ENCODE measurements at regions not wholly inside any gene's neighbourhood (a gene's known extent, or its start where the extent isn't known, plus 50 kb on each side); places are given as distances from the start of the nearest gene placed in this dataset.

DNA sequence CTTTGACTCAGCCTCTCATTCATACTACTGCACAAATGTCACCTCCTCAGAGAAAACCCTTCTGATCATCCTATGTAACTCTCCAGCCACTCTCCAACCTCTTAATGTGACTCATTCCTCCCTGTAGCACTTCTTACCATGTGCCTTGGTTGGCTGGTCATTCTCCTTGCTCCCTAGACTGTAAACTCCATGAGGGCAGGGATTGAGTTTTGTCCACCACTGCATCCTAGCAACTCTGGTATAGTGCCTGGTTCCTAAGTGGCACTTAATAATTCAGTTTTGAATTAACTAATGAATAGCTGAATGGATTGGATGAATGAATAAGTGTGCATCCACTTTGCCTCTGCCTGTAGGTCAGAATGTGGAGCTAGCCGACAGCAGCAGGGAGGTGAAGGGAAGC lies 202.5 kb upstream of the HES1 start:
- TF ChIP-seq, protein P1, sequence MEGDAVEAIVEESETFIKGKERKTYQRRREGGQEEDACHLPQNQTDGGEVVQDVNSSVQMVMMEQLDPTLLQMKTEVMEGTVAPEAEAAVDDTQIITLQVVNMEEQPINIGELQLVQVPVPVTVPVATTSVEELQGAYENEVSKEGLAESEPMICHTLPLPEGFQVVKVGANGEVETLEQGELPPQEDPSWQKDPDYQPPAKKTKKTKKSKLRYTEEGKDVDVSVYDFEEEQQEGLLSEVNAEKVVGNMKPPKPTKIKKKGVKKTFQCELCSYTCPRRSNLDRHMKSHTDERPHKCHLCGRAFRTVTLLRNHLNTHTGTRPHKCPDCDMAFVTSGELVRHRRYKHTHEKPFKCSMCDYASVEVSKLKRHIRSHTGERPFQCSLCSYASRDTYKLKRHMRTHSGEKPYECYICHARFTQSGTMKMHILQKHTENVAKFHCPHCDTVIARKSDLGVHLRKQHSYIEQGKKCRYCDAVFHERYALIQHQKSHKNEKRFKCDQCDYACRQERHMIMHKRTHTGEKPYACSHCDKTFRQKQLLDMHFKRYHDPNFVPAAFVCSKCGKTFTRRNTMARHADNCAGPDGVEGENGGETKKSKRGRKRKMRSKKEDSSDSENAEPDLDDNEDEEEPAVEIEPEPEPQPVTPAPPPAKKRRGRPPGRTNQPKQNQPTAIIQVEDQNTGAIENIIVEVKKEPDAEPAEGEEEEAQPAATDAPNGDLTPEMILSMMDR (conservative IDR thresholded peaks at IDR 0.05), result no peak
- H3K9me3 Mint-ChIP-seq, result no peaks in the 10 kb centered on the region
- DNase-seq (ENCODE audit: extremely low spot score, unreplicated experiment), result no peak
- no peaks in the 10 kb centered on the region for H3K36me3 Mint-ChIP-seq
- no peak overlapping the region for H3K4me3 Mint-ChIP-seq
- H3K4me1 Mint-ChIP-seq (ENCODE audit: unreplicated experiment), result peaks cover 6% of the 10 kb centered on the region
- no peak overlapping the region for H3K27ac Mint-ChIP-seq
- no peaks in the 10 kb centered on the region for H3K27me3 Mint-ChIP-seq

DNA sequence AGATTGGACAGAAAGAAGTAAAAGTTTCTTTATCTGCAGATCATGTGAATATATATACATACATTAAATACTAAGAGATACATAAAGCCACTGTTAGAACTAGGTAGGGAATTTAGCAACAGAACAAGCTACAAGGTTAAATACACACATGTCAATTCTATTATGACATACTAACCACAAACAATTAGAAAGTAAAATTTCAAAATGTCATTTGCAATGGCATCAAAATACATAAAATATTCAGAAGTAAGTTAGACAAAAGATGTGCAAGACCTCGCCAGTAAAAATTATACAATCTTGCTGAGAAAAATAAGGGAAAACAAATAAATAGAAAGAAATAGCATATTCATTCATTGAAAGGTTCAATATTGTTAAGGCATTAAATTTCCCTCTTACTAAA lies 200.0 kb upstream of the HES1 start:
- H3K9me3 Mint-ChIP-seq, result no peaks in the 10 kb centered on the region
- DNase-seq (ENCODE audit: extremely low spot score, unreplicated experiment), result no peak
- H3K27me3 Mint-ChIP-seq, result no peaks in the 10 kb centered on the region
- no peak overlapping the region for H3K4me3 Mint-ChIP-seq
- TF ChIP-seq, protein P1 (conservative IDR thresholded peaks at IDR 0.05), result no peak
- H3K27ac Mint-ChIP-seq, result no peak overlapping the region
- H3K36me3 Mint-ChIP-seq, result no peaks in the 10 kb centered on the region
- peaks cover 6% of the 10 kb centered on the region for H3K4me1 Mint-ChIP-seq (ENCODE audit: unreplicated experiment)

DNA sequence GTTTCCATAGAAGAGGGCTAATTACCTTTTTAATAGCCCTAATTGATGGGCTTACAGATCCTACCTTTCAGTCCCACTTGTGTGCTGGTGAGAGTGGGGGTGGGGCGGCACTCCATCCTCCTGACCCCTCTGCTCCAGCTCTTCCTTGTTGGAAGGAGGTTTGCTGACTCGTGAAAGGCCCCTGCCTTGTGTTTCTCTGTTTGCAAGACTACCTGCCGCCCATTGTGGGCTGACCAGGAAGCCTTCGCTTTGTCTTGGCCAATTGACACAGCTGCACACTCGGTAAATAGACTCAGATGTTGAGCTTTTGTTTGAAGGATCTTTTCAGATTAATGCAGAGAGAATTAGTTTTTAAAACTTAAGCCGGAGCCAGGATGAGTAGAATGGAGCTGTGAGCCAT lies 197.3 kb upstream of the HES1 start:
- no peak overlapping the region for H3K27ac Mint-ChIP-seq
- DNase-seq (ENCODE audit: extremely low spot score, unreplicated experiment), result no peak
- H3K4me1 Mint-ChIP-seq (ENCODE audit: unreplicated experiment), result peaks cover 6% of the 10 kb centered on the region

DNA sequence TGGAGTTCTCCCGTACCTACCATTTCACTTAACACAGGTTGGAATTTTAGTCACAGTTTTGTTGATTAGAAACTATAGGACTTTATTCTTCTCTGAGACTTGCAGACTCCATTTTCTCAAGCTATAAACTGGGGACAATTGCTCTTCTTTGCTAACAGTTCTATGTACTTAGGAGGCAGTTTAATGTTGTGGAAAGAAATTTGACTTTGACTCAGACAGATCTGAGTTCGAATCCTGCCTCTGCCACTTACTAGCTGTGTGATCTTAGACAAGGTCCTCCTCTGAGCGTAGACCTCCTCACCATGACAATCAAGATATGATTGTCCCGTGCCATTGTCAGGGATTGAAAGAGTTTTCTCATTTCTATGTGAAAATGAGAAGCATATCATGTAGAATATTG lies 196.4 kb upstream of the HES1 start:
- DNase-seq (ENCODE audit: extremely low spot score, unreplicated experiment), result no peak
- TF ChIP-seq, protein P1 (conservative IDR thresholded peaks at IDR 0.05), result no peak
- H3K27me3 Mint-ChIP-seq, result peaks cover 1% of the 10 kb centered on the region
- H3K27ac Mint-ChIP-seq, result no peak overlapping the region
- H3K36me3 Mint-ChIP-seq, result no peaks in the 10 kb centered on the region
- H3K4me3 Mint-ChIP-seq, result no peak overlapping the region
- H3K4me1 Mint-ChIP-seq (ENCODE audit: unreplicated experiment), result peaks cover 10% of the 10 kb centered on the region
- H3K9me3 Mint-ChIP-seq, result no peaks in the 10 kb centered on the region

More for the DNA sequence above, 197.3 kb upstream of the HES1 start:
- H3K36me3 Mint-ChIP-seq, result no peaks in the 10 kb centered on the region
- H3K9me3 Mint-ChIP-seq, result no peaks in the 10 kb centered on the region
- no peak overlapping the region for H3K4me3 Mint-ChIP-seq
- H3K27me3 Mint-ChIP-seq, result no peaks in the 10 kb centered on the region
- TF ChIP-seq, protein P1 (conservative IDR thresholded peaks at IDR 0.05), result no peak

DNA sequence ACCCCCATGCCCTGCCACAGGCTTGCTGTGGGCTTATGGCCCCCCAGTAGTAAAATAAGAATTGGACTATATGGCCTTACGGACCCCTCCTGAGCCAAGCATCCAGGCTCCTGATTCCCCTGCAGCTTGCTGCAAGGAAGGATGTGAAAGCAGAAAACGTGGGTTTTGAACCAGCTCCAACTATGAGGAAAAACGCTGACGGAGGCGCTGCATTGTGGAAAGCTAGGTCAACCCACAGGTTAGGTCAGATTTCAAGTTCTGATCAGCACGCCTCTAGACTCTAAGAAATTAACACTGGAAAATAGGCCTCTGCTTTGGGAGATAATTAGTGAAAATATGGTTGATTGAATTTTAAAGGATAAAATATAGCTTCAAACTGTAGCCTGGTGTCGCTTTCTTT lies 195.4 kb upstream of the HES1 start:
- peaks cover 10% of the 10 kb centered on the region for H3K4me1 Mint-ChIP-seq (ENCODE audit: unreplicated experiment)
- H3K27ac Mint-ChIP-seq, result no peak overlapping the region
- DNase-seq (ENCODE audit: extremely low spot score, unreplicated experiment), result no peak
- H3K4me3 Mint-ChIP-seq, result no peak overlapping the region
- no peaks in the 10 kb centered on the region for H3K36me3 Mint-ChIP-seq
- TF ChIP-seq, protein P1 (conservative IDR thresholded peaks at IDR 0.05), result no peak
- H3K27me3 Mint-ChIP-seq, result peaks cover 3% of the 10 kb centered on the region
- no peaks in the 10 kb centered on the region for H3K9me3 Mint-ChIP-seq

DNA sequence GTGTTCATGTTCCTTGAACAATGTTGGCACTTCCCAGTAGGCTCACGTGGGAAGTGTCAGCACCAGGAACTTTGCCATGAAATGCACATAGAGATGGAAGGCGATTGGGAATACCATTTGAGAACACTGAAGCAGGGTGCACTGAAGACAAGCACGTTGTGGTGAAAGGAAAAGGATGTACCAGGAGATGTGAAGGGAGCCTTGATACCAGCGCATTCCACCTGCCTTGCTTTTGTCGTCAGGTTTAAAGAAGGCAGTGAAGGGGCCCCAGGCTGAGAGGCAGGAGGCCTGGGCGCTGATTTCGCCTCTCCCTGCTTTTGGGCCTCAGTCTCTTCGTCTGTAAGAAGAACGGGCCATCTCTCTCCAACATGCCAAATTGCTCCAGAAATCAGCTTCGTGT lies 194.5 kb upstream of the HES1 start:
- peaks cover 10% of the 10 kb centered on the region for H3K4me1 Mint-ChIP-seq (ENCODE audit: unreplicated experiment)
- no peak for DNase-seq (ENCODE audit: extremely low spot score, unreplicated experiment)
- TF ChIP-seq, protein P1 (conservative IDR thresholded peaks at IDR 0.05), result no peak
- H3K27me3 Mint-ChIP-seq, result peaks cover 3% of the 10 kb centered on the region
- H3K27ac Mint-ChIP-seq, result no peak overlapping the region
- H3K36me3 Mint-ChIP-seq, result no peaks in the 10 kb centered on the region
- H3K9me3 Mint-ChIP-seq, result no peaks in the 10 kb centered on the region
- no peak overlapping the region for H3K4me3 Mint-ChIP-seq
